Stimulated activated CD4-positive, alpha-beta T cell treated with anti-CD3 and anti-CD28 coated beads, Interleukin-15, amount 100 ng/mL, for 1 hour (primary cell): ENCODE measurements at regions not wholly inside any gene's neighbourhood (a gene's known extent, or its start where the extent isn't known, plus 50 kb on each side); places are given as distances from the start of the nearest gene placed in this dataset.

Source experiments
- DNase-seq, 2 donors: peaks; one replicate each; pipeline ENCODE4 v3.0.0-alpha.2; 2020; ENCODE audit warnings: low read depth in 1 of 2, low spot score in 1 of 2

- DNase-seq = no peak
Observed at GRCh38 chr3:182708810-182709209, 84.5 kb upstream of the ATP11B start.

- no peak for DNase-seq
Observed at GRCh38 chr3:182709306-182709705, 84.0 kb upstream of the ATP11B start.

- no peak for DNase-seq
Observed at GRCh38 chr3:182710557-182711157, 82.6 kb upstream of the ATP11B start.

- no peak for DNase-seq
Observed at GRCh38 chr3:182711261-182711683, 82.0 kb upstream of the ATP11B start.

- DNase-seq = no peak
Observed at GRCh38 chr3:182711853-182712252, 81.5 kb upstream of the ATP11B start.

GRCh38 chr3:182713111-182713510, 80.2 kb upstream of the ATP11B start:
- no peak for DNase-seq

GRCh38 chr3:182713743-182714517, 79.4 kb upstream of the ATP11B start:
- DNase-seq = no peak

GRCh38 chr3:182715006-182715405, 78.3 kb upstream of the ATP11B start:
- DNase-seq = no peak

GRCh38 chr3:182716114-182716688, 77.1 kb upstream of the ATP11B start:
- DNase-seq = no peak

- DNase-seq = no peak
Observed at GRCh38 chr3:182717216-182717615, 76.1 kb upstream of the ATP11B start.

- DNase-seq = no peak
Observed at GRCh38 chr3:182722907-182723306, 70.4 kb upstream of the ATP11B start.

- DNase-seq = no peak
Observed at GRCh38 chr3:182723596-182723995, 69.7 kb upstream of the ATP11B start.

GRCh38 chr3:182725372-182726251, 67.7 kb upstream of the ATP11B start:
- DNase-seq = no peak

- no peak for DNase-seq
Observed at GRCh38 chr3:182726258-182727142, 66.8 kb upstream of the ATP11B start.

- no peak for DNase-seq
Observed at GRCh38 chr3:182728238-182728637, 65.1 kb upstream of the ATP11B start.

GRCh38 chr3:182729903-182730674, 63.2 kb upstream of the ATP11B start:
- no peak for DNase-seq

- no peak for DNase-seq
Observed at GRCh38 chr3:182730675-182731042, 62.6 kb upstream of the ATP11B start.

- DNase-seq = no peak
Observed at GRCh38 chr3:182731764-182732163, 61.5 kb upstream of the ATP11B start.

GRCh38 chr3:182732232-182733015, 60.9 kb upstream of the ATP11B start:
- DNase-seq = no peak
